Iris pigment epithelial cell (primary cell): ENCODE measurements at regions not wholly inside any gene's neighbourhood (a gene's known extent, or its start where the extent isn't known, plus 50 kb on each side); places are given as distances from the start of the nearest gene placed in this dataset.
A peak's percentile ranks its signal among the peaks of the same experiment; 100 is the strongest.
"Not testable (repeated sequence)": the region's sequence is repeated elsewhere in the genome, so short reads cannot be mapped to it uniquely, and the experiment has no call there.

ENCODE experiments used
- DNase-seq: peaks from one replicate; pipeline ENCODE4 v3.0.0-alpha.2; 2011; ENCODE audit warnings: low read depth

- DNase-seq = no peak
Observed at GRCh38 chr4:4666693-4667621, 125.1 kb upstream of the STX18 start.

- no peak for DNase-seq
Observed at GRCh38 chr4:4666187-4666586, 124.3 kb upstream of the STX18 start.

- no peak for DNase-seq
Observed at GRCh38 chr4:4664234-4664633, 122.4 kb upstream of the STX18 start.

- peak; percentile 65 for DNase-seq
Observed at GRCh38 chr4:4663028-4663427, 121.2 kb upstream of the STX18 start.

- DNase-seq = no peak
Observed at GRCh38 chr4:4662230-4662629, 120.4 kb upstream of the STX18 start.

GRCh38 chr4:4659871-4660651 lies 118.2 kb upstream of the STX18 start:
- DNase-seq = peak; percentile 94

- DNase-seq = no peak
Observed at GRCh38 chr4:4658052-4658451, 116.2 kb upstream of the STX18 start.

- no peak for DNase-seq
Observed at GRCh38 chr4:4656977-4657376, 115.1 kb upstream of the STX18 start.

- peak; percentile 30 for DNase-seq
Observed at GRCh38 chr4:4655901-4656300, 114.1 kb upstream of the STX18 start.

GRCh38 chr4:4655011-4655410 lies 113.2 kb upstream of the STX18 start:
- no peak for DNase-seq

GRCh38 chr4:4651811-4652755 lies 110.2 kb upstream of the STX18 start:
- peak; percentile 59 for DNase-seq

GRCh38 chr4:4647041-4647440 lies 105.2 kb upstream of the STX18 start:
- DNase-seq = no peak

- no peak for DNase-seq
Observed at GRCh38 chr4:4645743-4646142, 103.9 kb upstream of the STX18 start.

GRCh38 chr4:4644277-4644676 lies 102.4 kb upstream of the STX18 start:
- DNase-seq = not testable (repeated sequence)

GRCh38 chr4:4643743-4644142 lies 101.9 kb upstream of the STX18 start:
- DNase-seq = not testable (repeated sequence)

- no peak for DNase-seq
Observed at GRCh38 chr4:4643306-4643705, 101.5 kb upstream of the STX18 start.

GRCh38 chr4:4642496-4643000 lies 100.7 kb upstream of the STX18 start:
- no peak for DNase-seq

- no peak for DNase-seq
Observed at GRCh38 chr4:4641661-4642495, 100.0 kb upstream of the STX18 start.

GRCh38 chr4:4641254-4641653 lies 99.4 kb upstream of the STX18 start:
- no peak for DNase-seq

GRCh38 chr4:4640692-4641091 lies 98.8 kb upstream of the STX18 start:
- DNase-seq = no peak

- no peak for DNase-seq
Observed at GRCh38 chr4:4639370-4639769, 97.5 kb upstream of the STX18 start.
